SU-DHL-6 (cell line): ENCODE measurements at regions not wholly inside any gene's neighbourhood (a gene's known extent, or its start where the extent isn't known, plus 50 kb on each side); places are given as distances from the start of the nearest gene placed in this dataset.

Experiments
- CTCF ChIP-seq: fragments of 200-600 bp; sonication (generic); IDR thresholded peaks from one replicate; pipeline ENCODE4 v1.5.1; 2017; ENCODE audit warnings: antibody characterized with exemption, mild to moderate bottlenecking, low read length, moderate library complexity; ENCODE audit not compliant: insufficient read depth, poor library complexity, severe bottlenecking
- EZH2phosphoT487 ChIP-seq: fragments of 200-600 bp; sonication (generic), shearing (Covaris generic); conservative IDR thresholded peaks from 2 replicates; pipeline ENCODE4 v1.6.1; 2018; ENCODE audit warnings: mild to moderate bottlenecking, antibody characterized with exemption, low read length, moderate library complexity, mixed read lengths

- TF ChIP-seq CTCF (no peak), EZH2phosphoT487 (no peak)
Observed at GRCh38 chr2:122741403-122741802, 986.0 kb downstream of the TSN start.
